CD8-positive, alpha-beta memory T cell (primary cell): ENCODE measurements at regions not wholly inside any gene's neighbourhood (a gene's known extent, or its start where the extent isn't known, plus 50 kb on each side); places are given as distances from the start of the nearest gene placed in this dataset.

Experiments used
- CTCF ChIA-PET: fragments of 350-600 bp; sonication (Branson Sonifier 250); formaldehyde crosslinking; loops from one replicate; lab custom pipeline; 2021; ENCODE audit warnings: antibody characterized with exemption; lab: Charles Lee
- POLR2A ChIA-PET: fragments of 350-600 bp; sonication (Branson Sonifier 250); formaldehyde crosslinking; loops from one replicate; lab custom pipeline; 2021; ENCODE audit warnings: antibody characterized with exemption; lab: Charles Lee
- DNase-seq, 5 donors: peaks; one replicate each; pipeline versions ENCODE4 v3.0.0 to v3.0.0-alpha.2; 2020 to 2022; ENCODE audit warnings: mixed read lengths in 1 of 5
- H3K27ac ChIP-seq: one replicate; pipeline ENCODE4 v1.7.0; 2013; ENCODE audit warnings: low read depth, mild to moderate bottlenecking, low read length, moderate library complexity
- H3K27me3 ChIP-seq: 2 replicates; pipeline ENCODE4 v1.7.0; 2013; ENCODE audit warnings: low read length, mild to moderate bottlenecking; ENCODE audit not compliant: insufficient read depth, poor library complexity, severe bottlenecking
- H3K36me3 ChIP-seq: 2 replicates; pipeline ENCODE4 v1.7.0; 2013; ENCODE audit warnings: mild to moderate bottlenecking, low read length, moderate library complexity; ENCODE audit not compliant: insufficient read depth
- H3K4me1 ChIP-seq: 2 replicates; pipeline ENCODE4 v1.7.0; 2013; ENCODE audit warnings: mild to moderate bottlenecking, low read length, moderate library complexity; ENCODE audit not compliant: insufficient read depth
- H3K4me3 ChIP-seq: 2 replicates; pipeline ENCODE4 v1.7.0; 2013; ENCODE audit warnings: mild to moderate bottlenecking, low read length
- H3K9me3 ChIP-seq: 2 replicates; pipeline ENCODE4 v1.7.0; 2013; ENCODE audit warnings: mild to moderate bottlenecking, low read length
- H3K27ac Mint-ChIP-seq, 8 donors: one replicate each; pipeline ENCODE4 v1.8.0; 2020 to 2021; ENCODE audit warnings: mixed read lengths in 8 of 8, mild to moderate bottlenecking in 6 of 8, inconsistent platforms in 3 of 8, moderate library complexity in 3 of 8
- H3K27me3 Mint-ChIP-seq, 2 donors: one replicate each; pipeline ENCODE4 v1.8.0; 2020 to 2021; ENCODE audit warnings: mixed read lengths in 2 of 2, mild to moderate bottlenecking in 1 of 2, moderate library complexity in 1 of 2
- H3K36me3 Mint-ChIP-seq, 3 donors: one replicate each; pipeline ENCODE4 v1.8.0; 2020 to 2021; ENCODE audit warnings: mixed read lengths in 3 of 3, inconsistent platforms in 1 of 3, mild to moderate bottlenecking in 1 of 3
- H3K4me1 Mint-ChIP-seq, 3 donors: one replicate each; pipeline ENCODE4 v1.8.0; 2020 to 2021; ENCODE audit warnings: mixed read lengths in 3 of 3, inconsistent platforms in 1 of 3, mild to moderate bottlenecking in 1 of 3
- H3K4me3 Mint-ChIP-seq, 7 donors: one replicate each; pipeline ENCODE4 v1.8.0; 2020 to 2021; ENCODE audit warnings: mixed read lengths in 7 of 7, mild to moderate bottlenecking in 6 of 7, moderate library complexity in 4 of 7, inconsistent platforms in 2 of 7
- H3K9me3 Mint-ChIP-seq, 5 donors: one replicate each; pipeline ENCODE4 v1.8.0; 2020 to 2022; ENCODE audit warnings: mixed read lengths in 5 of 5, mild to moderate bottlenecking in 3 of 5, moderate library complexity in 2 of 5, inconsistent platforms in 1 of 5

DNA sequence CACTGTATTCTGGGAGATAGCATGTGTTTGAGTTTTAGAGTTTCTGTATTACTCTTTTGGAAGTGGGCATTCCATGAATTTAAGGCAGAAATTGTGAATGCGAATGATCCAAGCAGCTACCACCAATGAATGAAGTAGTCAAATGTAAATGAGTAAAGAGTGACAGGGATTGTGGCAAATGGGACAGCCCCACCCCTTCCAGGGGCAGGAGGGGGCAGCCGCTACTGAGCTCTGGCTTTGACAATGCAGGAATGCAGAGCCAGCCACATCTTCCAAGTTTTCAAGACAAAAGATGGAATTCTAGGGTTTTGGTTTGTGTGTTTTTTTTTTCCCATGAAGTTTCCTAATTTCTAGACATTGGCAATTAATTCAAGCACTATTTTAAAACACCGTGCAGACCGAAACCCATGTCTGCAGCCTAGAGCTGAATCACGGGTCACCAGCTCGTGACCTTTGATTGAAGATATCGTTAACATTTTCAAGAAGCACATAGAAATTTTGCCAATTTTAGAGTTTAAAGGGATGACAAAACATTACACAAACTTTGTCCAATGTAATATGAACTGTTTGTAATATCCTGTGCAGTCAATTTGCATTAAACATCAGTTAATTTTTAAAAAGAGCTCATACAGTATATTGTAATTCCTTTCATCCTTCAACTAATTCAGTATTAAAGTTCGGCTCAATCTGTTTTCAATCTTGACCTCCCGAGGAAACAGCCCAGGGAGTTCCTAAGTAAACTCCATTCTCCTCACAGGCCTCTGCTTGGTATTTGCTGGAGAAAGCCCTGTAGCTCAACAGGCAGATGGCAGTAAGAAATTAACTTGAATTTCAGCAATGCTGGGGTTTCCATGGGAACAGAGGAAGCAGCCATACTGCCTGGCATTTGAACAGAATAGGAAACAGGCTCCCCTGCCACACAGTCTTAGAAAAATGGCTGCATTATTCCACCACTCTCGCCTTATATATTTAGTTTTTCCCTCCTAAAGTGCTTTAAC, 83.4 kb downstream of the UCHL1 start:
- no peak overlapping the region for H3K27ac ChIP-seq
- H3K4me3 ChIP-seq, result no peak overlapping the region
- no peak overlapping the region for H3K4me3 Mint-ChIP-seq
- no peaks in the 10 kb centered on the region for H3K36me3 Mint-ChIP-seq
- no peak for DNase-seq
- no peaks in the 10 kb centered on the region for H3K36me3 ChIP-seq
- H3K27me3 ChIP-seq, result no peaks in the 10 kb centered on the region
- ChIA-PET POLR2A (no interaction called here), CTCF (no interaction called here)
- H3K4me1 ChIP-seq, result no peaks in the 10 kb centered on the region
- peaks cover 0 to 3% of the 10 kb centered on the region in 2 donors for H3K27me3 Mint-ChIP-seq
- peaks cover 0 to 5% (median 2%) of the 10 kb centered on the region in 5 donors for H3K9me3 Mint-ChIP-seq
- no peak overlapping the region for H3K27ac Mint-ChIP-seq
- no peaks in the 10 kb centered on the region for H3K4me1 Mint-ChIP-seq
- no peaks in the 10 kb centered on the region for H3K9me3 ChIP-seq

GRCh38 chr4:41346306-41347061, 89.8 kb downstream of the UCHL1 start:
- Histone ChIP-seq H3K36me3 (no peaks in the 10 kb centered on the region), H3K9me3 (no peaks in the 10 kb centered on the region), H3K27me3 (no peaks in the 10 kb centered on the region), H3K4me1 (no peaks in the 10 kb centered on the region), H3K27ac (no peak overlapping the region), H3K4me3 (no peak overlapping the region)
- no peak for DNase-seq
- Mint-ChIP-seq H3K4me1 (no peaks in the 10 kb centered on the region), H3K36me3 (no peaks in the 10 kb centered on the region), H3K27me3 (no peaks in the 10 kb centered on the region), H3K4me3 (no peak overlapping the region), H3K27ac (peak overlapping the region in 1 of 8 donors; percentile 47), H3K9me3 (peaks cover 0 to 9% (median 0%) of the 10 kb centered on the region in 5 donors)
- CTCF ChIA-PET, result no interaction called here
- POLR2A ChIA-PET, result no interaction called here

DNA sequence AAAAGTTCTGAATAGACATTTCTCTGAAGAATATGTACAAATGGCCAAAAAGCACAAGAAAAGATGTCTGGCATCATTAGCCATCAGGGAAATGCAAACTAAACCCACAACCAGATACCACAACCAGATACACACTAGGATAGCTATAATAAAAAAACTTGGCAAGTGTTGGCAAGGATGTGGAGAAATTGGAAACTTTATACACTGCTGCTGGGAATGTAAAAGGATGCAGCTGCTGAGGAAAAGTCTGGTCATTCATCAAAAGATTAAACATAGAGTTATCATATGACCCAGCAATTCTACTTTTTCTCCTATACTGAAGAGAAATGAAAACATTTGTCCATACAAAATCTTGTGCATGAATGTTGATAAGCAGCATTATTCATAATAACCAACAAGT, 92.3 kb downstream of the UCHL1 start:
- no peaks in the 10 kb centered on the region for H3K36me3 Mint-ChIP-seq
- Histone ChIP-seq H3K9me3 (no peaks in the 10 kb centered on the region), H3K4me3 (no peak overlapping the region), H3K27ac (no peak overlapping the region), H3K36me3 (no peaks in the 10 kb centered on the region), H3K4me1 (no peaks in the 10 kb centered on the region), H3K27me3 (no peaks in the 10 kb centered on the region)
- no peak overlapping the region for H3K27ac Mint-ChIP-seq
- ChIA-PET CTCF (no interaction called here), POLR2A (no interaction called here)
- no peak overlapping the region for H3K4me3 Mint-ChIP-seq
- no peak for DNase-seq
- no peaks in the 10 kb centered on the region for H3K4me1 Mint-ChIP-seq
- H3K27me3 Mint-ChIP-seq, result no peaks in the 10 kb centered on the region
- peaks cover 0 to 12% (median 2%) of the 10 kb centered on the region in 5 donors for H3K9me3 Mint-ChIP-seq

- H3K27me3 ChIP-seq, result no peaks in the 10 kb centered on the region
- peaks cover 14 to 38% of the 10 kb centered on the region in 2 donors for H3K27me3 Mint-ChIP-seq
- H3K9me3 ChIP-seq, result no peaks in the 10 kb centered on the region
- H3K4me1 ChIP-seq, result no peaks in the 10 kb centered on the region
- ChIA-PET CTCF (no interaction called here), POLR2A (no interaction called here)
- H3K4me3 Mint-ChIP-seq, result no peak overlapping the region
- no peak overlapping the region for H3K4me3 ChIP-seq
- no peak overlapping the region for H3K27ac ChIP-seq
- peaks cover 0 to 17% (median 7%) of the 10 kb centered on the region in 5 donors for H3K9me3 Mint-ChIP-seq
- DNase-seq, result no peak
- H3K36me3 Mint-ChIP-seq, result no peaks in the 10 kb centered on the region
- H3K4me1 Mint-ChIP-seq, result no peaks in the 10 kb centered on the region
- no peaks in the 10 kb centered on the region for H3K36me3 ChIP-seq
- no peak overlapping the region for H3K27ac Mint-ChIP-seq
These were observed 102.1 kb downstream of the UCHL1 start for GRCh38 chr4:41358647-41359421.

- no peak for DNase-seq
- H3K36me3 ChIP-seq, result no peaks in the 10 kb centered on the region
- H3K9me3 ChIP-seq, result no peaks in the 10 kb centered on the region
- Mint-ChIP-seq H3K4me1 (no peaks in the 10 kb centered on the region), H3K27me3 (peaks cover 14 to 41% of the 10 kb centered on the region in 2 donors), H3K4me3 (peak overlapping the region in 1 of 7 donors; percentile 9), H3K36me3 (no peaks in the 10 kb centered on the region), H3K27ac (no peak overlapping the region), H3K9me3 (peaks cover 0 to 17% (median 3%) of the 10 kb centered on the region in 5 donors)
- H3K4me1 ChIP-seq, result no peaks in the 10 kb centered on the region
- H3K27me3 ChIP-seq, result no peaks in the 10 kb centered on the region
- no peak overlapping the region for H3K4me3 ChIP-seq
- CTCF ChIA-PET, result no interaction called here
- POLR2A ChIA-PET, result no interaction called here
- no peak overlapping the region for H3K27ac ChIP-seq
These were observed 102.7 kb downstream of the UCHL1 start for GRCh38 chr4:41359422-41359775.

DNA sequence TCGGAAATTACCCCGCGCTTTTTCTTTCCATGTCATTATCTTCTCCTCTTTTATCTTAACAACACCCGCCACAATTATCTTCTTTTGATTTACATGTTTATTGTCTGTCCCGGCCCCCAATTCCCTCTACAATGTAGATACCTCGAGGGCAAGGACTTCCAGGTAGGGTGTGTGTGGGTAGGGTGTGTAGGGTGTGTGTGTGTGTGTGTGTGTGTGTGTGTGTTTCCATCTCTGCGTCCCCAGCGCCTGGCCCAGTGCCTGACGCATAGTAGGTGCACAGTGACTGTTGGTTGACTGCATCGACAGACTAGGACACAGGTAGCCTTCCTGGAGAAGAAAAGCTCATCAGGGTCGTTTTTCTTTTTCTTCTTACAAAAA, 103.1 kb downstream of the UCHL1 start:
- no peak for DNase-seq
- Histone ChIP-seq H3K27ac (no peak overlapping the region), H3K36me3 (no peaks in the 10 kb centered on the region), H3K4me1 (no peaks in the 10 kb centered on the region), H3K27me3 (no peaks in the 10 kb centered on the region), H3K4me3 (no peak overlapping the region), H3K9me3 (no peaks in the 10 kb centered on the region)
- CTCF ChIA-PET, result no interaction called here
- no peaks in the 10 kb centered on the region for H3K4me1 Mint-ChIP-seq
- H3K27me3 Mint-ChIP-seq, result peaks cover 14 to 42% of the 10 kb centered on the region in 2 donors
- H3K9me3 Mint-ChIP-seq, result peaks cover 0 to 17% (median 3%) of the 10 kb centered on the region in 5 donors
- H3K27ac Mint-ChIP-seq, result no peak overlapping the region
- no peak overlapping the region for H3K4me3 Mint-ChIP-seq
- no peaks in the 10 kb centered on the region for H3K36me3 Mint-ChIP-seq
- POLR2A ChIA-PET, result no interaction called here

GRCh38 chr4:41360214-41360920, 103.6 kb downstream of the UCHL1 start:
- Mint-ChIP-seq H3K4me1 (no peaks in the 10 kb centered on the region), H3K36me3 (no peaks in the 10 kb centered on the region), H3K9me3 (peaks cover 0 to 15% (median 3%) of the 10 kb centered on the region in 5 donors), H3K4me3 (no peak overlapping the region), H3K27me3 (peaks cover 19 to 42% of the 10 kb centered on the region in 2 donors), H3K27ac (no peak overlapping the region)
- no peaks in the 10 kb centered on the region for H3K9me3 ChIP-seq
- H3K4me1 ChIP-seq, result no peaks in the 10 kb centered on the region
- CTCF ChIA-PET, result no interaction called here
- DNase-seq, result no peak
- no peaks in the 10 kb centered on the region for H3K27me3 ChIP-seq
- H3K36me3 ChIP-seq, result no peaks in the 10 kb centered on the region
- no peak overlapping the region for H3K27ac ChIP-seq
- POLR2A ChIA-PET, result no interaction called here
- H3K4me3 ChIP-seq, result no peak overlapping the region
